ENCODE measurements at regions not wholly inside any gene's neighbourhood (a gene's known extent, or its start where the extent isn't known, plus 50 kb on each side); places are given as distances from the start of the nearest gene placed in this dataset.
"Not testable (repeated sequence)": the region's sequence is repeated elsewhere in the genome, so short reads cannot be mapped to it uniquely, and the experiment has no call there.

GRCh38 chr5:17333755-17334154, 116.3 kb downstream of the BASP1 start:
- no peak for TF ChIP-seq CTCF (IDR thresholded peaks at IDR 0.05; ENCODE audit: unreplicated experiment)
- DNase-seq (ENCODE audit: low spot score in 2 of 2, unreplicated experiment in 2 of 2), result no peak
- H3K36me3 Mint-ChIP-seq, result peaks cover 15% of the 10 kb centered on the region
- H3K4me3 Mint-ChIP-seq, result no peak overlapping the region
- no peak overlapping the region for H3K27ac Mint-ChIP-seq
- no peaks in the 10 kb centered on the region for H3K27me3 Mint-ChIP-seq (ENCODE audit: low read depth)
- H3K9me3 Mint-ChIP-seq, result peaks cover 34% of the 10 kb centered on the region
- H3K4me1 Mint-ChIP-seq, result peaks cover 32% of the 10 kb centered on the region

- peaks cover 40% of the 10 kb centered on the region for H3K4me1 Mint-ChIP-seq
Observed at GRCh38 chr5:17336054-17336453, 118.6 kb downstream of the BASP1 start.

GRCh38 chr5:17336723-17337122, 119.3 kb downstream of the BASP1 start:
- H3K27me3 Mint-ChIP-seq (ENCODE audit: low read depth); DNase-seq (ENCODE audit: low spot score in 2 of 2, unreplicated experiment in 2 of 2); H3K27ac Mint-ChIP-seq; H3K4me3 Mint-ChIP-seq: not testable (repeated sequence)
- Mint-ChIP-seq H3K9me3 (peaks cover 31% of the 10 kb centered on the region), H3K4me1 (peaks cover 44% of the 10 kb centered on the region), H3K36me3 (peaks cover 13% of the 10 kb centered on the region)

More at GRCh38 chr5:17336054-17336453, 118.6 kb downstream of the BASP1 start:
- Mint-ChIP-seq H3K27ac (peak overlapping the region; percentile 28), H3K27me3 (ENCODE audit: low read depth) (no peaks in the 10 kb centered on the region), H3K4me3 (no peak overlapping the region), H3K36me3 (peaks cover 17% of the 10 kb centered on the region), H3K9me3 (peaks cover 37% of the 10 kb centered on the region)
- no peak for TF ChIP-seq CTCF (IDR thresholded peaks at IDR 0.05; ENCODE audit: unreplicated experiment)
- DNase-seq (ENCODE audit: low spot score in 2 of 2, unreplicated experiment in 2 of 2), result no peak

DNA sequence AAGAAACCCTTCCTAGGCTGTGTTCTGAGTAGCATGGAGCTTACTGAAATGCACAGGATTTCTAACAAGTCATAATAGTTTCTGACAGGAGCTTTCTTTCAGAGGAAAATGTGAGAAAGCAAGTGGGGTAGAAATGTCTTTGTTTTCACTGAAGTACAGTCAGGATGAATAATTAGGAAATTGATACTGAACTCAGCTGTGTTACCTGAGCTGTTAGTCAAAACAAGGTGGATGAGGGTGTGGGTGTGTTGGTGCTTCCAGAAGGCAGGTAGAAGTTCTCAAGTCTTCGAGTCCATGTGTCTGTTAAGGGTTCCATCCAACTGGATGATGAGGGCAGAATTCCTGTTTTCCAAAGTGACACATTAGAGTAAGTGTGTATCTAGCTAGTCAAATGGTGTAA, 122.4 kb downstream of the BASP1 start:
- Mint-ChIP-seq H3K27me3 (ENCODE audit: low read depth) (no peaks in the 10 kb centered on the region), H3K27ac (peak overlapping the region; percentile 85), H3K9me3 (peaks cover 17% of the 10 kb centered on the region), H3K4me1 (peaks cover 44% of the 10 kb centered on the region), H3K36me3 (peaks cover 12% of the 10 kb centered on the region), H3K4me3 (no peak overlapping the region)
- no peak for TF ChIP-seq CTCF (IDR thresholded peaks at IDR 0.05; ENCODE audit: unreplicated experiment)
- DNase-seq (ENCODE audit: low spot score in 2 of 2, unreplicated experiment in 2 of 2), result no peak

DNA sequence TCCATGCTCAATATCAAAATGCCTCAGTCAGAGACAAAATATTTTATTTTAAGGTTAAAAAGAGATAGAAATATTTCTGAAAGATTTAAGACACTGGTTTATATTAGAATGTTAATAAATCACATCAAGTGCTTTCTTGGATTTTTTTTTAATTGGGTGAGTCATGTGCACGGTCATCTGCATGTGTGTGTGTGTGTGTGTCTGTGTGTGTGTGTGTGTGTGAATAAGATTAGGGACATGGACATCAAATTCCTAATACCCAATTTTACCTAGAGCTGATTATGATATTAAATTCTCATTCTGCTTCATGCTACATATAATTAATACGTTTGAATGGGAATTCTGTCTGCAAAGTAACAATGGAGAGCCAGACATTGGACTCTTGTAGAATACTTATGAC, 122.9 kb downstream of the BASP1 start:
- DNase-seq (ENCODE audit: low spot score in 2 of 2, unreplicated experiment in 2 of 2), result no peak
- Mint-ChIP-seq H3K36me3 (peaks cover 12% of the 10 kb centered on the region), H3K9me3 (peaks cover 17% of the 10 kb centered on the region), H3K27ac (peak overlapping the region; percentile 85), H3K4me3 (no peak overlapping the region), H3K4me1 (peaks cover 46% of the 10 kb centered on the region), H3K27me3 (ENCODE audit: low read depth) (no peaks in the 10 kb centered on the region)
- no peak for TF ChIP-seq CTCF (IDR thresholded peaks at IDR 0.05; ENCODE audit: unreplicated experiment)

- Mint-ChIP-seq H3K9me3 (peaks cover 17% of the 10 kb centered on the region), H3K4me1 (peaks cover 41% of the 10 kb centered on the region), H3K27me3 (ENCODE audit: low read depth) (no peaks in the 10 kb centered on the region), H3K36me3 (peaks cover 12% of the 10 kb centered on the region), H3K27ac (peak overlapping the region; percentile 85), H3K4me3 (no peak overlapping the region)
- DNase-seq (ENCODE audit: low spot score in 2 of 2, unreplicated experiment in 2 of 2), result no peak
- TF ChIP-seq CTCF (IDR thresholded peaks at IDR 0.05; ENCODE audit: unreplicated experiment), result no peak
Observed at GRCh38 chr5:17340819-17341218, 123.4 kb downstream of the BASP1 start.

Data from mesothelial cell of epicardium (in vitro differentiated cells).